SK-N-SH (cell line): ENCODE measurements at regions not wholly inside any gene's neighbourhood (a gene's known extent, or its start where the extent isn't known, plus 50 kb on each side); places are given as distances from the start of the nearest gene placed in this dataset.

ENCODE experiments used
- CTCF ChIA-PET: fragments of 300-600, 350-600 bp; formaldehyde crosslinking; extraction: SDS; loops from one replicate; lab custom pipeline; 2021; lab: Yijun Ruan, JAX
- POLR2A ChIA-PET: fragments of 350-600 bp; sonication (Branson Sonifier 250); formaldehyde crosslinking; extraction: SDS; loops from one replicate; lab custom pipeline; 2020; ENCODE audit warnings: antibody characterized with exemption, inconsistent platforms; lab: Yijun Ruan, JAX
- DNase-seq: peaks from one replicate; pipeline ENCODE4 v3.0.0; 2012
- H2AFZ ChIP-seq: fragments of 200-600 bp; sonication (generic); 2 replicates; pipeline ENCODE4 v1.8.1; 2016; ENCODE audit warnings: antibody characterized with exemption, mild to moderate bottlenecking, low read depth
- H3F3A ChIP-seq: fragments of 200-600 bp; sonication (generic); replicated peaks from 2 replicates; pipeline ENCODE3; 2016; ENCODE audit warnings: antibody characterized with exemption, mild to moderate bottlenecking; ENCODE audit not compliant: insufficient read depth
- H3K27ac ChIP-seq, 2 experiments: fragments of 200-500 bp in 1 of 2; fragments of 200-600 bp in 1 of 2; sonication (Bioruptor generic) in 1 of 2; sonication (generic), shearing (Covaris generic) in 1 of 2; 2 replicates each; pipeline versions ENCODE4 v1.5.1 to v1.6.1; 2014 to 2016; ENCODE audit warnings: low read depth in 2 of 2, inconsistent platforms in 1 of 2, low read length in 1 of 2, mild to moderate bottlenecking in 1 of 2, mixed read lengths in 1 of 2
- H3K27me3 ChIP-seq: fragments of 200-600 bp; sonication (generic), shearing (Covaris generic); 2 replicates; pipeline ENCODE4 v1.6.1; 2016; ENCODE audit warnings: mixed run types; ENCODE audit not compliant: insufficient read depth
- H3K36me3 ChIP-seq, 2 experiments: fragments of 200-500 bp in 1 of 2; fragments of 200-600 bp in 1 of 2; sonication (Bioruptor generic) in 1 of 2; sonication (generic) in 1 of 2; replicated peaks in 1 of 2; 2 replicates each; pipeline versions ENCODE3 to v1.5.1; 2014 to 2016; ENCODE audit warnings: low read length in 1 of 2, mild to moderate bottlenecking in 1 of 2; ENCODE audit not compliant: insufficient read depth in 2 of 2, control insufficient read depth in 1 of 2
- H3K4me1 ChIP-seq, 2 experiments: fragments of 200-500 bp in 1 of 2; fragments of 200-600 bp in 1 of 2; sonication (Bioruptor generic) in 1 of 2; sonication (generic), shearing (Covaris generic) in 1 of 2; 2 replicates each; pipeline versions ENCODE4 v1.5.1 to v1.6.1; 2014 to 2016; ENCODE audit warnings: low read depth in 1 of 2, low read length in 1 of 2, mixed run types in 1 of 2; ENCODE audit not compliant: insufficient read depth in 2 of 2, control insufficient read depth in 1 of 2
- H3K4me2 ChIP-seq: fragments of 200-600 bp; sonication (generic), shearing (Covaris generic); 2 replicates; pipeline ENCODE4 v1.6.1; 2017; ENCODE audit warnings: mixed run types
- H3K4me3 ChIP-seq, 2 experiments: fragments of 200-500 bp in 1 of 2; fragments of 200-600 bp in 1 of 2; sonication (Bioruptor generic) in 1 of 2; sonication (generic), shearing (Covaris generic) in 1 of 2; 2 replicates each; pipeline versions ENCODE4 v1.5.1 to v1.8.1; 2014 to 2016; ENCODE audit warnings: low read depth in 2 of 2, inconsistent platforms in 1 of 2, low read length in 1 of 2, mild to moderate bottlenecking in 1 of 2, mixed read lengths in 1 of 2, moderate library complexity in 1 of 2
- H3K79me2 ChIP-seq: fragments of 200-600 bp; sonication (generic); 2 replicates; pipeline ENCODE4 v1.8.1; 2017; ENCODE audit warnings: mild to moderate bottlenecking; ENCODE audit not compliant: insufficient read depth
- H3K9ac ChIP-seq: fragments of 200-600 bp; sonication (generic); 2 replicates; pipeline ENCODE4 v1.6.1; 2017; ENCODE audit warnings: mixed run types
- H3K9me2 ChIP-seq: fragments of 200-600 bp; sonication (generic); 2 replicates; pipeline ENCODE4 v1.6.1; 2017; ENCODE audit warnings: mixed run types
- H3K9me3 ChIP-seq: fragments of 200-600 bp; sonication (generic); 2 replicates; pipeline ENCODE4 v1.6.1; 2017; ENCODE audit warnings: mixed run types, mild to moderate bottlenecking, moderate library complexity
- H4K20me1 ChIP-seq: fragments of 200-600 bp; sonication (generic); 2 replicates; pipeline ENCODE4 v1.6.1; 2017; ENCODE audit warnings: mild to moderate bottlenecking, mixed run types; ENCODE audit not compliant: insufficient read depth
- ELF1 ChIP-seq: IDR thresholded peaks from 2 replicates; pipeline ENCODE4 v1.4.0; 2012
- EP300 ChIP-seq, 2 experiments: IDR thresholded peaks; 2 replicates each; pipeline versions ENCODE4 v1.4.0 to v1.6.1; 2012; ENCODE audit warnings: borderline replicate concordance in 1 of 2, low read depth in 1 of 2, low read length in 1 of 2
- FOXJ3 ChIP-seq: sonication (generic); formaldehyde crosslinking; IDR thresholded peaks from 2 replicates; pipeline ENCODE4 v1.5.1; 2020; ENCODE audit warnings: mild to moderate bottlenecking, missing genetic modification reagents
- GABPA ChIP-seq: IDR thresholded peaks from 2 replicates; pipeline ENCODE4 v1.4.0; 2012; ENCODE audit warnings: low read depth, mild to moderate bottlenecking
- IRF3 ChIP-seq: fragments of 150-350 bp; IDR thresholded peaks from 2 replicates; pipeline ENCODE4 v1.6.1; 2016; ENCODE audit warnings: mild to moderate bottlenecking, low read depth, low read length
- MAX ChIP-seq: IDR thresholded peaks from 2 replicates; pipeline ENCODE4 v1.4.0; 2012; ENCODE audit warnings: low read depth
- MEF2A ChIP-seq: IDR thresholded peaks from 2 replicates; pipeline ENCODE4 v1.4.0; 2012; ENCODE audit warnings: low read depth, borderline replicate concordance
- NFIC ChIP-seq: IDR thresholded peaks from 2 replicates; pipeline ENCODE4 v1.4.0; 2012; ENCODE audit warnings: borderline replicate concordance
- NRF1 ChIP-seq: IDR thresholded peaks from 2 replicates; pipeline ENCODE4 v1.6.1; 2012; ENCODE audit warnings: low read depth, mild to moderate bottlenecking, low read length
- POLR2AphosphoS5 ChIP-seq: IDR thresholded peaks from 2 replicates; pipeline ENCODE4 v1.6.1; 2012; ENCODE audit warnings: low read depth, low read length
- RFX5 ChIP-seq: IDR thresholded peaks from 2 replicates; pipeline ENCODE4 v1.6.1; 2012; ENCODE audit warnings: mild to moderate bottlenecking, improper control_type of control experiment, low read length
- RXRA ChIP-seq: IDR thresholded peaks from 2 replicates; pipeline ENCODE4 v1.4.0; 2012; ENCODE audit warnings: low read depth, mild to moderate bottlenecking, borderline replicate concordance
- SIN3A ChIP-seq: IDR thresholded peaks from 2 replicates; pipeline ENCODE4 v1.6.1; 2012; ENCODE audit warnings: low read depth, mild to moderate bottlenecking, low read length, moderate library complexity, borderline replicate concordance
- TCF12 ChIP-seq: IDR thresholded peaks from 2 replicates; pipeline ENCODE4 v1.4.0; 2012
- TEAD4 ChIP-seq: IDR thresholded peaks from 2 replicates; pipeline ENCODE4 v1.4.0; 2012; ENCODE audit warnings: mild to moderate bottlenecking, borderline replicate concordance; ENCODE audit not compliant: insufficient read depth
- USF1 ChIP-seq: IDR thresholded peaks from 2 replicates; pipeline ENCODE4 v1.4.0; 2012; ENCODE audit warnings: low read depth, borderline replicate concordance
- YY1 ChIP-seq: IDR thresholded peaks from 2 replicates; pipeline ENCODE4 v1.4.0; 2012; ENCODE audit warnings: low read depth, mild to moderate bottlenecking
- WGBS: methylation state at CpG from one replicate; pipeline ENCODE4 v1.1.6; 2017; ENCODE audit warnings: low lambda C conversion rate; 5-methylcytosine and 5-hydroxymethylcytosine counted together
- TF ChIP-seq, protein P1 (sequence below): IDR thresholded peaks from 2 replicates; pipeline ENCODE4 v1.6.1; 2012; ENCODE audit warnings: mild to moderate bottlenecking, low read depth, low read length, moderate library complexity
- TF ChIP-seq, protein P2 (sequence below): fragments of 150-350 bp; IDR thresholded peaks from 2 replicates; pipeline ENCODE4 v1.6.1; 2017; ENCODE audit warnings: antibody characterized with exemption, low read length, low read depth, borderline replicate concordance

GRCh38 chr4:7120341-7120740 is 52.5 kb upstream of the GRPEL1 start:
- no peaks in the 10 kb centered on the region for H3K9me2 ChIP-seq
- no peak overlapping the region for H3K27ac ChIP-seq
- H2AFZ ChIP-seq: no peak overlapping the region
- no peaks in the 10 kb centered on the region for H3K36me3 ChIP-seq
- no peaks in the 10 kb centered on the region for H3K79me2 ChIP-seq
- H3K4me3 ChIP-seq: no peak overlapping the region
- no peaks in the 10 kb centered on the region for H3F3A ChIP-seq
- no peaks in the 10 kb centered on the region for H3K4me1 ChIP-seq
- POLR2A ChIA-PET: no interaction called here
- no peaks in the 10 kb centered on the region for H3K27me3 ChIP-seq
- peak; percentile 79 for DNase-seq
- WGBS: 83% methylated on average over 7 of the region's 8 CpGs
- no peak overlapping the region for H3K4me2 ChIP-seq
- no peaks in the 10 kb centered on the region for H4K20me1 ChIP-seq
- TF ChIP-seq MEF2A: no peak
- TF ChIP-seq USF1: peak; percentile 71; the same call in 1 of the 2 replicates
- TF ChIP-seq NFIC: no peak
- TF ChIP-seq IRF3: no peak
- TF ChIP-seq RFX5: 0 out of 2 replicates have a peak, but pooled peaks have one; percentile 49
- TF ChIP-seq ELF1: no peak
- CTCF ChIA-PET: interaction anchor here (1.1 to 1.5 kb wide), 2 partner anchors 19 to 27 kb away, joined by 4 to 5 read pairs; no protein-coding TSS in a partner anchor
- H3K9me3 ChIP-seq: no peaks in the 10 kb centered on the region
- H3K9ac ChIP-seq: no peak overlapping the region

DNA sequence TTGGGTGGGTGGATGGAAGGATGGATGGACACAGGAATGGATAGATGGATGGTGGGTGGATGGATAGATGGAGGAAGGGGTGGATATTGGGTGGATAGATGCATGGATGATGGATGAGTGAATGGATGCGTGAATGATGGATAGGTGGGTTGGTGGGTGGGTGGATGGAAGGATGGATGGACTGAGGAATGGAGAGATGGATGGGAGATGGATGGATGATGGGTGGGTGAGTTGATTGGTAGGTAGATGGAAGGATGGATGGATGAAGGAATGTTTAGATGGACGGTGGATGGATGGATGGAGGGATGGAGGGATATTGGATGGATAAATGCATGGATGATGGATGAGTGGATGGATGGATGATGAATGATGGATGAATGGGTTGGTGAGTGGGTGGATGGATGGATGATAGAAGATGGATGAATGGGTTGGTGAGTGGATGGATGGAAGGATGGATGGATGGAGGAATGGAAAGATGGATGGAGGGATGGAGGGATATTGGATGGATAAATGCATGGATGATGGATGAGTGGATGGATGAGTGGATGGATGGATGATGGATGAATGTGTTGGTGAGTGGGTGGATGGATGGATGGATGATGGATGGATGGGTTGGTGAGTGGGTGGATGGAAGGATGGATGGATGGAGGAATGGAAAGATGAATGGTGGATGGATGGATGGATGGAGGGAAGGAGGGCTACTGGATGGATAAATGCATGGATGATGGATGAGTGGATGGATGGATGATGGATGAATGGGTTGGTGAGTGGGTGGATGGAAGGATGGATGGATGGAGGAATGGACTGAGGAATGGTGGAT is 50.4 kb upstream of the GRPEL1 start:
- no peaks in the 10 kb centered on the region for H3F3A ChIP-seq
- no peaks in the 10 kb centered on the region for H3K9me3 ChIP-seq
- H3K79me2 ChIP-seq: no peaks in the 10 kb centered on the region
- H3K27me3 ChIP-seq: no peaks in the 10 kb centered on the region
- DNase-seq: no peak
- no peaks in the 10 kb centered on the region for H3K36me3 ChIP-seq
- 38% methylated on average over 2 of the region's 2 CpGs for WGBS
- H3K4me1 ChIP-seq: no peaks in the 10 kb centered on the region
- H3K9ac ChIP-seq: no peak overlapping the region
- H3K27ac ChIP-seq: no peak overlapping the region
- H3K4me2 ChIP-seq: no peak overlapping the region
- H2AFZ ChIP-seq: no peak overlapping the region
- ChIA-PET POLR2A (no interaction called here), CTCF (no interaction called here)
- H3K9me2 ChIP-seq: no peaks in the 10 kb centered on the region
- no peaks in the 10 kb centered on the region for H4K20me1 ChIP-seq
- no peak overlapping the region for H3K4me3 ChIP-seq
- TF ChIP-seq MAX (no peak), TCF12 (no peak), GABPA (no peak), SIN3A (no peak), USF1 (no peak), RXRA (no peak), POLR2AphosphoS5 (no peak), TEAD4 (no peak), FOXJ3 (CRISPR knock-in tag) (no peak), MEF2A (no peak), EP300 (IDR thresholded peaks at IDR 0.05; ENCODE audit: borderline replicate concordance in 1 of 2, low read depth in 1 of 2, low read length in 1 of 2) (no peak), ELF1 (no peak), YY1 (no peak), NRF1 (no peak)
- TF ChIP-seq, protein P1, sequence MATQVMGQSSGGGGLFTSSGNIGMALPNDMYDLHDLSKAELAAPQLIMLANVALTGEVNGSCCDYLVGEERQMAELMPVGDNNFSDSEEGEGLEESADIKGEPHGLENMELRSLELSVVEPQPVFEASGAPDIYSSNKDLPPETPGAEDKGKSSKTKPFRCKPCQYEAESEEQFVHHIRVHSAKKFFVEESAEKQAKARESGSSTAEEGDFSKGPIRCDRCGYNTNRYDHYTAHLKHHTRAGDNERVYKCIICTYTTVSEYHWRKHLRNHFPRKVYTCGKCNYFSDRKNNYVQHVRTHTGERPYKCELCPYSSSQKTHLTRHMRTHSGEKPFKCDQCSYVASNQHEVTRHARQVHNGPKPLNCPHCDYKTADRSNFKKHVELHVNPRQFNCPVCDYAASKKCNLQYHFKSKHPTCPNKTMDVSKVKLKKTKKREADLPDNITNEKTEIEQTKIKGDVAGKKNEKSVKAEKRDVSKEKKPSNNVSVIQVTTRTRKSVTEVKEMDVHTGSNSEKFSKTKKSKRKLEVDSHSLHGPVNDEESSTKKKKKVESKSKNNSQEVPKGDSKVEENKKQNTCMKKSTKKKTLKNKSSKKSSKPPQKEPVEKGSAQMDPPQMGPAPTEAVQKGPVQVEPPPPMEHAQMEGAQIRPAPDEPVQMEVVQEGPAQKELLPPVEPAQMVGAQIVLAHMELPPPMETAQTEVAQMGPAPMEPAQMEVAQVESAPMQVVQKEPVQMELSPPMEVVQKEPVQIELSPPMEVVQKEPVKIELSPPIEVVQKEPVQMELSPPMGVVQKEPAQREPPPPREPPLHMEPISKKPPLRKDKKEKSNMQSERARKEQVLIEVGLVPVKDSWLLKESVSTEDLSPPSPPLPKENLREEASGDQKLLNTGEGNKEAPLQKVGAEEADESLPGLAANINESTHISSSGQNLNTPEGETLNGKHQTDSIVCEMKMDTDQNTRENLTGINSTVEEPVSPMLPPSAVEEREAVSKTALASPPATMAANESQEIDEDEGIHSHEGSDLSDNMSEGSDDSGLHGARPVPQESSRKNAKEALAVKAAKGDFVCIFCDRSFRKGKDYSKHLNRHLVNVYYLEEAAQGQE: no peak
- TF ChIP-seq, protein P2, sequence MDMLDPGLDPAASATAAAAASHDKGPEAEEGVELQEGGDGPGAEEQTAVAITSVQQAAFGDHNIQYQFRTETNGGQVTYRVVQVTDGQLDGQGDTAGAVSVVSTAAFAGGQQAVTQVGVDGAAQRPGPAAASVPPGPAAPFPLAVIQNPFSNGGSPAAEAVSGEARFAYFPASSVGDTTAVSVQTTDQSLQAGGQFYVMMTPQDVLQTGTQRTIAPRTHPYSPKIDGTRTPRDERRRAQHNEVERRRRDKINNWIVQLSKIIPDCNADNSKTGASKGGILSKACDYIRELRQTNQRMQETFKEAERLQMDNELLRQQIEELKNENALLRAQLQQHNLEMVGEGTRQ: no peak
